Mesendoderm (in vitro differentiated cells): ENCODE measurements at regions not wholly inside any gene's neighbourhood (a gene's known extent, or its start where the extent isn't known, plus 50 kb on each side); places are given as distances from the start of the nearest gene placed in this dataset.
A peak's percentile ranks its signal among the peaks of the same experiment; 100 is the strongest.

Source experiments
- DNase-seq: peaks from one replicate; pipeline ENCODE4 v3.0.0; 2013
- H2AK5ac ChIP-seq: 2 replicates; pipeline ENCODE4 v1.6.1; 2013; ENCODE audit warnings: low read length, inconsistent platforms
- H2BK120ac ChIP-seq: 2 replicates; pipeline ENCODE4 v1.6.1; 2013; ENCODE audit warnings: low read depth, mild to moderate bottlenecking, low read length, moderate library complexity, mixed read lengths
- H2BK15ac ChIP-seq: replicated peaks from 2 replicates; pipeline ENCODE4 v1.6.1; 2013; ENCODE audit warnings: low read depth, mild to moderate bottlenecking, moderate library complexity
- H2BK5ac ChIP-seq: 2 replicates; pipeline ENCODE4 v1.6.1; 2013; ENCODE audit warnings: low read length, inconsistent platforms
- H3K18ac ChIP-seq: 2 replicates; pipeline ENCODE4 v1.6.1; 2013; ENCODE audit warnings: mild to moderate bottlenecking, low read length, mixed read lengths
- H3K23ac ChIP-seq: one replicate; pipeline ENCODE4 v1.6.1; 2013; ENCODE audit warnings: low read length
- H3K27ac ChIP-seq: 2 replicates; pipeline ENCODE4 v1.5.1; 2013; ENCODE audit warnings: low read depth, mild to moderate bottlenecking, inconsistent platforms, low read length, moderate library complexity
- H3K27me3 ChIP-seq: 2 replicates; pipeline ENCODE4 v1.6.1; 2013; ENCODE audit warnings: low read length, control low read depth, mild to moderate bottlenecking, inconsistent platforms; ENCODE audit not compliant: insufficient read depth, poor library complexity
- H3K36me3 ChIP-seq: 2 replicates; pipeline ENCODE4 v1.6.1; 2013; ENCODE audit warnings: low read length, inconsistent platforms; ENCODE audit not compliant: control insufficient read depth, insufficient read depth
- H3K4ac ChIP-seq: one replicate; pipeline ENCODE4 v1.6.1; 2013; ENCODE audit warnings: low read depth, mild to moderate bottlenecking, low read length, moderate library complexity
- H3K4me1 ChIP-seq: 2 replicates; pipeline ENCODE4 v1.6.1; 2013; ENCODE audit warnings: low read depth, low read length, inconsistent platforms; ENCODE audit not compliant: control insufficient read depth
- H3K4me2 ChIP-seq: 2 replicates; pipeline ENCODE4 v1.6.1; 2013; ENCODE audit warnings: low read length
- H3K4me3 ChIP-seq: 2 replicates; pipeline ENCODE4 v1.5.1; 2013; ENCODE audit warnings: mild to moderate bottlenecking, low read length
- H3K56ac ChIP-seq: one replicate; pipeline ENCODE4 v1.6.1; 2013; ENCODE audit warnings: low read length
- H3K79me1 ChIP-seq: 2 replicates; pipeline ENCODE4 v1.6.1; 2013; ENCODE audit warnings: low read length, inconsistent platforms
- H3K79me2 ChIP-seq: 2 replicates; pipeline ENCODE4 v1.6.1; 2013; ENCODE audit warnings: mild to moderate bottlenecking, low read length; ENCODE audit not compliant: control insufficient read depth, insufficient read depth
- H3K9ac ChIP-seq: 2 replicates; pipeline ENCODE4 v1.6.1; 2013; ENCODE audit warnings: low read length, inconsistent platforms
- H4K5ac ChIP-seq: one replicate; pipeline ENCODE4 v1.6.1; 2013; ENCODE audit warnings: low read length
- H4K8ac ChIP-seq: one replicate; pipeline ENCODE4 v1.6.1; 2013; ENCODE audit warnings: low read depth, mild to moderate bottlenecking, control low read depth, low read length, moderate library complexity
- WGBS: extraction: QIAGEN DNeasy Blood & Tissue Kit; methylation state at CpG from one replicate; pipeline ENCODE4 v1.1.7; 2013; ENCODE audit warnings: low lambda C conversion rate, missing lambda C conversion rate; ENCODE audit not compliant: insufficient coverage; ENCODE audit errors: extremely low coverage; 5-methylcytosine and 5-hydroxymethylcytosine counted together

DNA sequence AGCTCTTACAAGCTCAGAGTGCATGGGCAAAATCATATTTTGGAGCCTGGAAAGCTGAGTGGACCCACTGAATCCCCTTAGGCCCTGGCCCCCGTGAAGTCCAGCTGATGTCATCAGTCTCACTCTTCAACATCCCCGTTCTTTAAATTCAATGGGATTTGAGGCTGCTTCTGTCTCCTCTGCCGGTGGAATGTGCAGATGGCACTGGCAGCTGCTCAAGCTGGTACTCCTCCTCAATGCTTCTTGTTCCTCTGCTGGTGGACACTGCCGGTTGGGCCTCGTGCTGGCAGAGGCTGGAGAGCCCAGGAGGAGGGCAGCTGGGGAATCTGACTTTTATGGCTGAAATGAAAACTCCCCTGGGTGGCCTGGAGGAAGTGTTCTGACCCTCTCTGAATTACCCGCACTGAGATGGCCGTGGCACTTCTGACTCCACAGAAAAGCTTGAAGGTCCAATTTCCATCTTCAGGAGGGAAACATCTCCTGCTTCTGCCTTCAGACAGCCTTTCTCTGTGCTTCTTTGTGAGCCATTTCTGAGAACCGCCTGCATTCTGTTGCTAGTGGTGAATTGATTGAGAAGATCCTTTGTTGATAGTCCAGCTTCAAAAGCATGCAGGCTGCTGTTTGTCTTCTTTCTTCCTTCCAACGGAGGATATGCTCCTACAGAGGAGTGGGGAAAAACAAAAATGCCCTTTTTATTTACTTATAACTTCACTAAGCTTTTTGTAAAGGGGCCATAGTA, 298.9 kb downstream of the TMEM38B start:
- Histone ChIP-seq H2BK5ac (no peak overlapping the region), H3K4me1 (no peaks in the 10 kb centered on the region), H2BK120ac (no peak overlapping the region), H3K79me1 (no peaks in the 10 kb centered on the region), H4K8ac (no peak overlapping the region), H2BK15ac (no peak overlapping the region), H3K56ac (no peak overlapping the region), H3K23ac (no peak overlapping the region), H3K36me3 (no peaks in the 10 kb centered on the region), H3K27me3 (no peaks in the 10 kb centered on the region), H3K27ac (no peak overlapping the region), H3K4me2 (no peak overlapping the region), H3K4ac (no peak overlapping the region), H3K18ac (no peak overlapping the region), H3K4me3 (no peak overlapping the region), H2AK5ac (no peak overlapping the region), H3K79me2 (no peaks in the 10 kb centered on the region), H4K5ac (no peak overlapping the region), H3K9ac (no peak overlapping the region)
- DNase-seq = no peak
- no CpG with 5 or more reads among the region's 9 CpGs for WGBS

DNA sequence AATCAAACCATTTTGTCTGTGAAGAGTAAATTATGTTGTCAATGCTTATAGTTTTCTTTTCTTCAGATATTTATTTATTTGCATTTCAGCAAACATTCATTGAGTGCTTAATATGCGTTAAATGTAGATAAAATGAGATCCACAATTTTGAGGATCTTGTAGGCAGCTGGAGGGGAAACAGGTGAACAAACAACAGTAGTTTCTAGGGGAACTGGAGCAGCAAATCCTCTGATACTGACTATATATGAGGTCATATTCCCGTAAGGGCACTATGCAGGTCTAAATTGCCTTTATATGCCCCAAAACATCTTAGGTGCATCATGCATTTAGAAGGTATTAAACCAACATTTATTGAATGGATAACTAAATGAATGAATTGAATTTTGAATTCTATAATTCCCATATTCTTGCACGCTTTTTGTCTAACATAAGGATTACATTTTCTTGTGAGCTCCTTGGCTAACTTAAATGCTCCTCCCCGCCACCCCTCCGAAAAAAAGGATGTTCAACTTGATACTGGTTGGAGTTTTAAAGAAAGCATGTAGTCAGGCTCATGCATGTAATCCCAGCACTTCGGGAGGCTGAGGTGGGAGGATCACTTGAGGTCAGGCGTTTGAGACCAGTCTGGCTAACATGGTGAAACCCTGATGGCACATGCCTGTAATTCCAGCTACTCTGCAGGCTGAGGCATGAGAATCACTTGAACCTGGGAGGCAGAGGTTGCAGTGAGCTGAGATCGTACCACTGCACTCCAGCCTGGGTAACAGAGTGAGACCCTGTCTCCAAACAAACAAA, 299.8 kb downstream of the TMEM38B start:
- Histone ChIP-seq H4K8ac (no peak overlapping the region), H2BK120ac (no peak overlapping the region), H3K4ac (no peak overlapping the region), H3K27me3 (no peaks in the 10 kb centered on the region), H3K36me3 (no peaks in the 10 kb centered on the region), H3K23ac (no peak overlapping the region), H2BK15ac (no peak overlapping the region), H3K4me3 (no peak overlapping the region), H3K79me1 (no peaks in the 10 kb centered on the region), H3K9ac (no peak overlapping the region), H3K27ac (no peak overlapping the region), H3K4me1 (no peaks in the 10 kb centered on the region), H2AK5ac (no peak overlapping the region), H3K4me2 (no peak overlapping the region), H3K56ac (no peak overlapping the region), H4K5ac (no peak overlapping the region), H3K18ac (no peak overlapping the region), H3K79me2 (no peaks in the 10 kb centered on the region), H2BK5ac (no peak overlapping the region)
- no CpG with 5 or more reads among the region's 8 CpGs for WGBS
- no peak for DNase-seq

DNA sequence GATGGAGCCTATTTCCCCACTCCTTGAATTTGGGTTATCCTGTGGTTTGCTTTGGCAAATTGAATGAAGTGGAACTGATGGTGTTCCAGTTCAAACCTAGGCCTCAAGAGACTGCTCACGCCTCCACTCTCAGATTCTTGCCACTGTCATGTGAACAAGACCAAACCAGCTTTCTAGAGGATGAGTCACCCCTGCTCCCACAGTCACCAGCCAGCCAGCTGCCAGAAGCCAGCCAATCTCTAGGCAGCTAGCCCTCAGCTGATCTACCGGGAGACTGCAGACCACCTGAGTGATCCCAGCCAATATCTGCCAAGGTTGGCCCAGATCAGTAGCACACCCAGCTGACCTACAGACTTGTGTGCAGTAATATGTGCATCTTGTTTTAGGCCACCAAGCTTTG, 300.6 kb downstream of the TMEM38B start:
- Histone ChIP-seq H3K18ac (no peak overlapping the region), H3K27me3 (no peaks in the 10 kb centered on the region), H3K4me3 (no peak overlapping the region), H3K4me1 (no peaks in the 10 kb centered on the region), H4K8ac (no peak overlapping the region), H3K9ac (no peak overlapping the region), H2AK5ac (no peak overlapping the region), H2BK15ac (no peak overlapping the region), H2BK5ac (no peak overlapping the region), H2BK120ac (no peak overlapping the region), H4K5ac (no peak overlapping the region), H3K4me2 (no peak overlapping the region), H3K36me3 (no peaks in the 10 kb centered on the region), H3K4ac (no peak overlapping the region), H3K27ac (no peak overlapping the region), H3K79me2 (no peaks in the 10 kb centered on the region), H3K23ac (no peak overlapping the region), H3K56ac (no peak overlapping the region), H3K79me1 (no peaks in the 10 kb centered on the region)
- peak; percentile 64 for DNase-seq
- no CpG with 5 or more reads among the region's 2 CpGs for WGBS

DNA sequence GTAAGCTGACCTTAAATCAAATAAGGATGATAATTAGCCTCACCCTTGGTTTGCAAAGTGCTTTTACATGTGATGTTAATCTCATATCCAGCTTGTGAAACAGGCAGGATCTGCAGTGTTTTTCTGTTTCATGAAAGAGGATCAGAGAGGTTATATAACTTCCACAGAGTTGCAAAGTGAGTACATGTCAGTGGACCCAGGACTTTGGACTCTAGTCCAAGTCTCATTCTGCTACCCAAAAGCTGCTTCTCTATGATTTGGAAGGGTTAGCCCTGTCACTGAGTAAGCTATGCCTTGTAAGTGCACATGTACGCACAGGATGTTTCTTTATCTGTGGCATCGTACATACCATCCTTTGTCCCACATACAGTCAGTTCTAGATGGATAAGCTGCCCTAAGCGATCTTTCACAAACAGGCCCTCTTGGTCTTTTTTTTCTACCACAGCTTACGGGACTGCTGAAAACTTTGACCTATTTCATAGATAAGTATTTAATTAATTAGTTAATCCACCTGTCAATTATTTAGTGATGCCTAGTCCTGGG, 322.9 kb downstream of the TMEM38B start:
- no peaks in the 10 kb centered on the region for H3K4me1 ChIP-seq
- no CpG with 5 or more reads among the region's 4 CpGs for WGBS
- no peak overlapping the region for H3K18ac ChIP-seq
- no peaks in the 10 kb centered on the region for H3K79me2 ChIP-seq
- H3K36me3 ChIP-seq = no peaks in the 10 kb centered on the region
- no peak overlapping the region for H2BK120ac ChIP-seq
- H4K8ac ChIP-seq = no peak overlapping the region
- H2AK5ac ChIP-seq = no peak overlapping the region
- no peaks in the 10 kb centered on the region for H3K27me3 ChIP-seq
- no peak overlapping the region for H2BK5ac ChIP-seq
- no peak overlapping the region for H4K5ac ChIP-seq
- no peak overlapping the region for H3K4me3 ChIP-seq
- H3K27ac ChIP-seq = no peak overlapping the region
- no peaks in the 10 kb centered on the region for H3K79me1 ChIP-seq
- H3K9ac ChIP-seq = no peak overlapping the region
- no peak overlapping the region for H3K4me2 ChIP-seq
- H2BK15ac ChIP-seq = no peak overlapping the region
- H3K23ac ChIP-seq = no peak overlapping the region
- H3K56ac ChIP-seq = no peak overlapping the region
- H3K4ac ChIP-seq = no peak overlapping the region
- no peak for DNase-seq

DNA sequence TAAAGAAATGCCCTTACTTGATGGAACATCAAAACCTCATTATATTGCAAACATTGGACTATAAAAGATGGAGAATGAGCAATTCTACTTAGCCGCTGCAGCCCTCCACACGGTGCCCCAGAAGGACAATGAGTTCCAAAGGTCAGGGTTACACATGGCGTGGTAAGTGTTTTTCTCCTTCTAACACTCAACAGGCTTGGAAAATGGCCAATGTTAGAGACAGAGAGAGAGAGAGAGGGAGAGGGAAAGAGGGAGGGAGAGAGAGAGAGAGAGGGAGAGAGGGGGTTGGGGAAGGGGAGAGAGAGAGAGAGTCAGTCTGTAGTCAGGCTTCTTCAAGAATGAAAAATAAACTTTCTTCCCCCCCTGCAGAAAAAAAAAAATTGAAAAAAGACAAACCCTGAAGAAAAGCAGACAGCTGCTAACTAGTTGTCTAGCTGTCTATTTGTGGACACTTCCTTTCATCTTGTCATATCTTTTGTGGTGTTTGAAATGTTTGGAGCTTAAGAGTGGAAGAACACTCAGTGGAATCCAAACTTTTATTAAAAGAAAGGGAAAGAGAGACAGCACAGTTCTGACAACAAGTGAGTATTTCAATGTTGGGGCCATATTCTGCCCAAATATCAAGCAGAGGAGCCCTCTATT, 324.8 kb downstream of the TMEM38B start:
- H2AK5ac ChIP-seq = no peak overlapping the region
- H2BK15ac ChIP-seq = no peak overlapping the region
- no peak overlapping the region for H3K4ac ChIP-seq
- no peak overlapping the region for H2BK120ac ChIP-seq
- no peak overlapping the region for H3K27ac ChIP-seq
- no peak overlapping the region for H3K9ac ChIP-seq
- H2BK5ac ChIP-seq = no peak overlapping the region
- no peaks in the 10 kb centered on the region for H3K79me1 ChIP-seq
- no peaks in the 10 kb centered on the region for H3K4me1 ChIP-seq
- DNase-seq = no peak
- no CpG with 5 or more reads among the region's 3 CpGs for WGBS
- H3K23ac ChIP-seq = no peak overlapping the region
- H3K27me3 ChIP-seq = no peaks in the 10 kb centered on the region
- H3K4me3 ChIP-seq = no peak overlapping the region
- no peak overlapping the region for H3K4me2 ChIP-seq
- H3K79me2 ChIP-seq = no peaks in the 10 kb centered on the region
- H3K56ac ChIP-seq = no peak overlapping the region
- no peak overlapping the region for H4K8ac ChIP-seq
- H3K18ac ChIP-seq = no peak overlapping the region
- H3K36me3 ChIP-seq = no peaks in the 10 kb centered on the region
- no peak overlapping the region for H4K5ac ChIP-seq
